ENCODE measurements at regions not wholly inside any gene's neighbourhood (a gene's known extent, or its start where the extent isn't known, plus 50 kb on each side); places are given as distances from the start of the nearest gene placed in this dataset.

DNA sequence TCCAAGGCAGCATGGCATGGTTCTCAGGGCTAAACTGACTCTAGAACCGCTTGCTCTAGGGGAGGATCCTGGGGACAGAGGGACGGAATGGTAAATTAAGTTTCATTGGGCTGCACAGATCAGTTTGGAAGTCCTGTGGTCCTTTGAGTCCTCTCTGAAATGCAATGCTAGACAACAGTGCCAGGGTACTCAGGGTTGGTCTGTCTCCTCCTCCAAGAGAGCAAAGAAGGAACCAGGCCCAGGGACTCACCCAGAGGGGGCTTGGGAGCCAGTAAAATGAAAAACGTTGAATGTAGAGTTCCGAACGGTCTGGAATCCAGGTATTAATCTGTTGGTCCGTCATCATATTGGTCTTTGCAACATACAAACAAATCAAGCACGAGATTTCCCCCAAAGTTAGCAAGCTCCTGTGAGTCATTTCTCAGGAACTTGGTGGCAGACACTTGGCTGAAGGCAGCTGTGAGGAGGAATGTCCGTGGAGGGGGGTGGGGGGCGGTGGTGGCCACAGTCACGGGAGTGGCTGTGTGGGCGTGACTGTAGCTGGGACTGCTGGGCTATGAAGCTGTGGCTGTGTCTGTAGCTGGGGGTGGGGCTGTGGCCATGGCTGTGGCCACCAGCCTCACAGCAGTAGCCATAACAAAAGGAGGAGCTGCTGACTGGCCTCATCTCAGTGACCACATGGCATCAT, 361.0 kb downstream of the SHQ1 start:
- DNase-seq = peak; percentile 67

GRCh38 chr3:72485641-72486040, 362.6 kb downstream of the SHQ1 start:
- no peak for DNase-seq

- no peak for DNase-seq
Observed at GRCh38 chr3:72483554-72484104, 364.6 kb downstream of the SHQ1 start.

GRCh38 chr3:72482589-72483321, 365.5 kb downstream of the SHQ1 start:
- DNase-seq = peak; percentile 72

- DNase-seq = no peak
Observed at GRCh38 chr3:72481542-72481941, 366.7 kb downstream of the SHQ1 start.

DNA sequence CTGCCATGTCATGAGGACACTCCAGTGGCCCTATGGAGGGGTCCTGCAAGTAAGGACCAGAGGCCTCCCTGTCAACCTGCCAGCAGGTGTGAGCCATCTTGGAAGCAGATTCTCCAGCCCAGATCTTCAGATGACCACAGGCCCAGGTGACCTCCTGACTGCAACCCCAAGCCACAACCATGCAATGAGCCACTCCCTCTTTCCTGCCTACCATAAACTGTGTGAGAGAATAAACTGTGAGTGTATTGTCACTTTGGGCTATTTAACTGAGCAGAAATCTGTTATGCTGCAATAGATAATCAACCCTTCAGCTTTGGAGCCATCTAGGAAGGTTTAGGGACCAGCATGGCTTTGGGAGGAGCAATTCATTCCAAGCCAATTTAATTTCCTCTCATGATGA, 367.9 kb downstream of the SHQ1 start:
- DNase-seq = no peak

GRCh38 chr3:72479651-72480215, 368.5 kb downstream of the SHQ1 start:
- no peak for DNase-seq

- no peak for DNase-seq
Observed at GRCh38 chr3:72476139-72476483, 372.1 kb downstream of the SHQ1 start.

GRCh38 chr3:72475258-72476138, 372.7 kb downstream of the SHQ1 start:
- DNase-seq = no peak

- DNase-seq = no peak
Observed at GRCh38 chr3:72474775-72475174, 373.5 kb downstream of the SHQ1 start.

DNA sequence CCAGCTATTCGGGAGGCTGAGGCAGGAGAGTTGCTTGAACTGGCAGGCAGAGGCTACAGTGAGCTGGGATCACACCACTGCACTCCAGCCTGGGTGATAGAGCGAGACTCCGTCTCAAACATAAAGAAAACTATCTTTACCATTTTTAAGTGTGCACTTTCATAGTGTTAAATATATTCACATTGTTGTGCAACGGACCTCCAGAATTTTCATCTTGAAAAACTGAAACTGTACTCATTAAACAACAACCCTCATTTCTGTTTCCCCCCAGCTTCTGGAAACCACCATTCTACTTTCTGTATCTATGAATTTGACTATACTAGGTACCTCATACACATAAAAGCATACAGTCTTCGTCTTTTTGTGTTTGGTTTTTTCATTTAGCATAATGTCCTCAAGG, 375.1 kb downstream of the SHQ1 start:
- DNase-seq = no peak

GRCh38 chr3:72470904-72471417, 377.3 kb downstream of the SHQ1 start:
- no peak for DNase-seq

DNA sequence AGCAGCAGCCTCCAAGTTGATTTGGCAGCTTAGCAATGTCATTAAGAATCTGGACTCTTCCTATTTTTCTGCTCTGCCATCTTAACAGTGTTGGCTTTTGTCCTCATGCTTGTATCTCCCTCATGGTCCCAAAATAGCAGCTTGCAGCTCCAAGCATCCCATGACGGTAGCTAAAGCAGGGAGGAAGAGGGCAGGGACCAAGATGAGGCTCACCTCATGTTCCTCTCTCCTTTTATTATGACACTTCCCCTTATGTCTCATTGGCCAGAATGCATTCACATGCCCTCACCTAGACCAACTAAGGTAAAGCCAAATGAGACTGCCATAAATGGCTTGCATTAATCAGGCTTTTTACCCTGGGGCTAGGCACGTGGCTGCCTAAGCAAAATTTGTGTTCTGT, 382.4 kb downstream of the SHQ1 start:
- DNase-seq = no peak

DNA sequence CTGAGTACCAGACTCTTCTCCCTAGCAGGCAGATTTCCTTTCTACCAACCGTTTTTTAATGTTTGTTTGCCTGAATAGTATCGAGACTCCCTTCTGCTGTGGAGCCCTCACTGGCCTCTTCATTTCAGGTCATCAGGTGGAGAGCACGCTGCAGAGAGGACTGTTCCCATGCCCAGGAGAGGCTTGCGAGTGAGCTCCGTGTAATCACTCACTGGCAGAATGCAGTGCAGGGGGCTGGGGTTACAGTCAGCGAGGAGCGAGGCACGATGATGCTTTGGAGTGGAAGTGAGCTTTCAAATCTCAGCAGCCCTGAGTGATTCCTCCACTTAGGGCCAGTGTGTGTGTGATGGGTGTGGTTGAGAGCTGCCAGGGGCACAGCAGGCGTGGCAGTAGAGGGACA, 385.2 kb downstream of the SHQ1 start:
- DNase-seq = no peak

DNA sequence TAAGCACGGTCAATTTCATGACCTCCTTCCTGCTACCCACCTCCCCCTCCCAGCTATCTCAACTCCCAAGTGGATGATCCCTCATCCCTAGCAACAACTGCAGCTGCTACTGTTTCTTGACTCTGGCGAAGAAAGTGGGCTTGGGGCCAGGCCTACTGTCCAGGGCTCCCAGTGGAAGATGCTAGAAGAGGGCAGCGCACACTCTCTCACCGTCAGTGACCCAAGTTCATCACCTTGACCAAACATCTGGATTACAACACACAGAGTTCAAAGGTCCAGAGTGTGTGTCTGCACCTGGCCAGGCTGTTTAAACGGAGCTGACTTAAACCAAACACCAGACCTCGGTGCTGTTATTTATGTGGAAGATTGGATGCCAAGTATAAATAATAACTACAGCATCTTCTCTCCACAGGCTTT, 385.6 kb downstream of the SHQ1 start:
- DNase-seq = no peak

- DNase-seq = no peak
Observed at GRCh38 chr3:72461787-72462186, 386.5 kb downstream of the SHQ1 start.

- DNase-seq = no peak
Observed at GRCh38 chr3:72460205-72461174, 387.8 kb downstream of the SHQ1 start.

- DNase-seq = no peak
Observed at GRCh38 chr3:72459588-72459987, 388.7 kb downstream of the SHQ1 start.

- DNase-seq = no peak
Observed at GRCh38 chr3:72458375-72458774, 389.9 kb downstream of the SHQ1 start.

DNA sequence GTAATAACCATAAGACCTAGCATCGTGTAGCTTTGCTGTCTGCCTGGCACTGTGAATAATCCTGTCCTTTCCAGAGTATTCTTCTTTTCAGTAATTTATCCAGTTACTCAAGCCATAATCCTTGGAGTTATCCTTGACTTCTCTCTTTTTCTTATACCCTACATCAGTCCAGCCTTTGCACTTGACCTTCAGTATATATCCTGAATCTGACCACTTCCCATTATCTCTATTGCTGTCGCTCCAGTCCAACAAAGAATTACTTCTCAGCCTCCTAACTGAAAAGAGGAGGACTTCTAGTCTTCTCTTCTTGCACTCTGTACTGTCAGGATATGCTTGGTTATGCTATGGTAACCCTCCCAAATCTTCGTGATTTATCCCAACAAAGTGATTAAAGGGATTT, 393.8 kb downstream of the SHQ1 start:
- no peak for DNase-seq

DNA sequence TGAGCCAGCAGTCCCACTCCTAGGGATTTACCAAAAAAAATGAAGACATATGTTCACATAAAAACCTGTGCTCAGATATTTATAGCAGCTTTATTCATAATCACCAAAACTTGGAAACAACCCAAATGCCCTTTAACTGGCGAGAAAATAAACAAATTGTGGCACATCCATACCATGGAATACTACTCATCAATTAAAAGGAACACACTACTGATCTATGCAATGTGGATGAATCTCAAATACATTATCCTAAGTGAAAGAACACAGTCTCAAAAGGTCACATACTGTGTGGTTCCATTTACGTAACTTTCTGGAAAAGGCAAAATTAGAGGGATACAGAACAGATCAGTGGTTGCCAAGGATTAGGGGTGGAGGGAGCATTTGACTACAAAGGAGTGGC, 394.5 kb downstream of the SHQ1 start:
- no peak for DNase-seq

DNA sequence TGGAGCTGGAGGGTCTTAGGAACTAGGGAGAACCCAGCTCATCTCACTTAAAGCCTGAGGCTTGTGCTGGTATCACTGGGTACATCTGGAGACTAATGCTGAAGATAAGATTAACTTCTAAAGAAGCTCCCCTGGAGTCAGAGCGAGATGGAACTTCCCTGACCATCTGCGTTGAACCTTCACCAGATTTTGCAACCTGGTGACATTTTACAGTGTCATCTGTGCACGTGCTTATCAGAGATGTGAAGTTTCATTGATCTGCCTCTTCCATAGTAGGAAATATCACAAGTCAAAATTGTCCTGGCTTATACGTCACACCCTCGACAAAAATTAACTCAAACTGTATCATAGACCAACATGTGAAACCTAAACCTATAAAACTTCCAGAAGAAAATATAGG, 395.5 kb downstream of the SHQ1 start:
- no peak for DNase-seq
